Cardiac muscle cell (in vitro differentiated cells and primary cell): ENCODE measurements at regions not wholly inside any gene's neighbourhood (a gene's known extent, or its start where the extent isn't known, plus 50 kb on each side); places are given as distances from the start of the nearest gene placed in this dataset.

Experiments used
- DNase-seq, 2 donors: peaks; one replicate each; pipeline versions ENCODE4 v3.0.0 to v3.0.0-alpha.2; 2010 to 2017; ENCODE audit warnings: low read depth in 1 of 2, low spot score in 1 of 2
- H3K27ac ChIP-seq: fragments of 200-600 bp; sonication (generic); 2 replicates; pipeline ENCODE4 v1.5.1; 2016
- H3K27me3 ChIP-seq: fragments of 200-600 bp; sonication (generic); 2 replicates; pipeline ENCODE4 v1.6.0; 2016; ENCODE audit warnings: control low read depth
- H3K36me3 ChIP-seq: fragments of 200-600 bp; sonication (generic); 2 replicates; pipeline ENCODE4 v1.5.1; 2016; ENCODE audit warnings: control low read depth
- H3K4me1 ChIP-seq: fragments of 200-600 bp; sonication (generic); 2 replicates; pipeline ENCODE4 v1.8.1; 2017; ENCODE audit warnings: low read depth, mild to moderate bottlenecking, mixed run types
- H3K4me3 ChIP-seq: fragments of 200-600 bp; sonication (generic); 2 replicates; pipeline ENCODE4 v1.5.1; 2016; ENCODE audit warnings: mild to moderate bottlenecking
- H3K9me3 ChIP-seq: fragments of 200-600 bp; sonication (generic); 2 replicates; pipeline ENCODE4 v1.5.1; 2017; ENCODE audit warnings: low read depth, mild to moderate bottlenecking, control low read depth
- TF ChIP-seq, protein P1 (sequence below): IDR thresholded peaks from 2 replicates; pipeline ENCODE4 v1.5.1; 2012; ENCODE audit warnings: low read depth, mild to moderate bottlenecking, low read length

DNA sequence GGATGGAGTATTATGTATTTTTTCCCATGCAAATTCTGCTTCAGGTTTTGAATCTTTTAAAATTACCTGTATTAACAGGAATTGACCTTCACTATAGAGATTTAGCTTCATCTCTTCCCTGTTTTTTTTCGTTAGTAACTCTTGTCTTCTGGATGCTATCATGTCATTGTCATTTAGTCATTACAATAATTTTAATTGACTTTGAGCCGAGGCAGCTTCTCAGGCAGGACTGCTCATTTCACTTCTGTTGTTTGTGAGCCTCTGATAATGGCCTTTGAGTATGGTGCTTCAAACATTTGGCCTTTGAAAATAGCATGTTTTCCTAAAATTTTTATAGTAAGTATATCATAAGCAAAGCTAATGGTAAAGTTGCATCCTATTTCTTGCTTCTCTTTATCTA is 375.1 kb upstream of the MMS22L start:
- Histone ChIP-seq H3K9me3 (no peaks in the 10 kb centered on the region), H3K27me3 (no peaks in the 10 kb centered on the region), H3K36me3 (no peaks in the 10 kb centered on the region), H3K27ac (no peak overlapping the region), H3K4me1 (peaks cover 29% of the 10 kb centered on the region), H3K4me3 (no peak overlapping the region)
- TF ChIP-seq, protein P1, sequence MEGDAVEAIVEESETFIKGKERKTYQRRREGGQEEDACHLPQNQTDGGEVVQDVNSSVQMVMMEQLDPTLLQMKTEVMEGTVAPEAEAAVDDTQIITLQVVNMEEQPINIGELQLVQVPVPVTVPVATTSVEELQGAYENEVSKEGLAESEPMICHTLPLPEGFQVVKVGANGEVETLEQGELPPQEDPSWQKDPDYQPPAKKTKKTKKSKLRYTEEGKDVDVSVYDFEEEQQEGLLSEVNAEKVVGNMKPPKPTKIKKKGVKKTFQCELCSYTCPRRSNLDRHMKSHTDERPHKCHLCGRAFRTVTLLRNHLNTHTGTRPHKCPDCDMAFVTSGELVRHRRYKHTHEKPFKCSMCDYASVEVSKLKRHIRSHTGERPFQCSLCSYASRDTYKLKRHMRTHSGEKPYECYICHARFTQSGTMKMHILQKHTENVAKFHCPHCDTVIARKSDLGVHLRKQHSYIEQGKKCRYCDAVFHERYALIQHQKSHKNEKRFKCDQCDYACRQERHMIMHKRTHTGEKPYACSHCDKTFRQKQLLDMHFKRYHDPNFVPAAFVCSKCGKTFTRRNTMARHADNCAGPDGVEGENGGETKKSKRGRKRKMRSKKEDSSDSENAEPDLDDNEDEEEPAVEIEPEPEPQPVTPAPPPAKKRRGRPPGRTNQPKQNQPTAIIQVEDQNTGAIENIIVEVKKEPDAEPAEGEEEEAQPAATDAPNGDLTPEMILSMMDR = no peak
- no peak for DNase-seq

DNA sequence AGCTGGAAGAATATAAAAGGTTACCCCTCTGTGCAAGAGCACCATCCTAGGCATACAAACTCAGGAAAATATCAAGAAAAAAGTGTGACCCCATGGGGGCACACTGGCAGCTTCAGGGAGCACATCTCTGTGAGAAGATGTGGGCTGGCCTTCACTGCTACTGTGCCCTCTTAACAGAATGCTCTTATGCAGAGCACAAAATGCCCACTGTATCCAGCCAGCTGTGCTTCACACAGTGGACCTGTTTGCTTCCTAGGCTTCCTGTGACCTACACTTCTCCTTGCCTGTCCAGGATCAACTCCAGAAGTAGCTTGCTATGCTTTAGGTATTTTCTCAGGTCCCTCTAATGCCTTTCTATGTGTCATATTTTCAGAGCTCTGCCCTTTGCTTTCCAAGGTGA is 380.2 kb upstream of the MMS22L start:
- Histone ChIP-seq H3K27me3 (no peaks in the 10 kb centered on the region), H3K27ac (peak overlapping the region; percentile 31), H3K36me3 (no peaks in the 10 kb centered on the region), H3K9me3 (no peaks in the 10 kb centered on the region), H3K4me3 (no peak overlapping the region), H3K4me1 (peaks cover 53% of the 10 kb centered on the region)
- TF ChIP-seq, protein P1 = no peak
- DNase-seq = peak in 1 of 2 donors; percentile 15

DNA sequence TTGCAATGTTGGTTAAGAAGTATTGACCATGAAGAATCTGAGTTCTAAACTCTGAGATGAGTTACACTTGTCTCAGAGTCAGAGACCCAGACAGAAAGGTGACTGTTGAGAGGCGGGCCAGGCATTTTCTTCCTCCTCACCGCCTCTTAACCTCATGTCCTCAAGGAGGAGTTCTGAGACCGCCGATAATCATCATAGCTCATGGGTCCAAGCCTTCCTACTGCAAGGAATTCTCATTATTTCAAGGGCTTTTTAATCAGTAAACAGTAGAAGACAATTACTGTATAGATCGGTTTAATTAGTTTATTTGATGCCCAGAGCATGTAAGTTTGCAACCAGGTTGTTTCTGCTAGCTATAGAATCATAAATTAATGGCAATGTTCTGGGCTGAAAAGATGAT is 382.4 kb upstream of the MMS22L start:
- no peaks in the 10 kb centered on the region for H3K36me3 ChIP-seq
- no peak overlapping the region for H3K27ac ChIP-seq
- DNase-seq = no peak
- no peaks in the 10 kb centered on the region for H3K27me3 ChIP-seq
- no peaks in the 10 kb centered on the region for H3K9me3 ChIP-seq
- TF ChIP-seq, protein P1 = no peak
- H3K4me1 ChIP-seq = peaks cover 64% of the 10 kb centered on the region
- H3K4me3 ChIP-seq = no peak overlapping the region

DNA sequence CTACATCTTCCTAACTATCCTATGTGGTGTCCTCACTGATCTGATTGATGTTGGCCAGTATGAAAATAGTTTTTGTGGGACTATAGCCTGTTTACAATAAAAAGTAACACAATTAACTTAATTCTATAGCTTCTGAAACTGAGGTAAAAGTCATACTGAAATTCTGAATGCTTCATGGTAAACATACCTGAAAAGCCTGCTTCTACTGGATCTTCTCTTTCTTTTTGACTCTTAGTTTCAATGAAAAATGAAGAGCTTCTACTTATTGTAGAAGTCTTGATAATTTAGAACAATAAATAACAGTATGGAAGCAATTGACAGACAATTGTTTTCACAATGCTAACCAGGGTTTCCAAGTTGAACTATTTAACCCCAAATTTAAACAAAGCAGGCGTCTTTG is 383.9 kb upstream of the MMS22L start:
- Histone ChIP-seq H3K9me3 (no peaks in the 10 kb centered on the region), H3K27ac (no peak overlapping the region), H3K27me3 (no peaks in the 10 kb centered on the region), H3K4me3 (no peak overlapping the region), H3K4me1 (peaks cover 64% of the 10 kb centered on the region), H3K36me3 (no peaks in the 10 kb centered on the region)
- DNase-seq = no peak
- TF ChIP-seq, protein P1 = no peak

DNA sequence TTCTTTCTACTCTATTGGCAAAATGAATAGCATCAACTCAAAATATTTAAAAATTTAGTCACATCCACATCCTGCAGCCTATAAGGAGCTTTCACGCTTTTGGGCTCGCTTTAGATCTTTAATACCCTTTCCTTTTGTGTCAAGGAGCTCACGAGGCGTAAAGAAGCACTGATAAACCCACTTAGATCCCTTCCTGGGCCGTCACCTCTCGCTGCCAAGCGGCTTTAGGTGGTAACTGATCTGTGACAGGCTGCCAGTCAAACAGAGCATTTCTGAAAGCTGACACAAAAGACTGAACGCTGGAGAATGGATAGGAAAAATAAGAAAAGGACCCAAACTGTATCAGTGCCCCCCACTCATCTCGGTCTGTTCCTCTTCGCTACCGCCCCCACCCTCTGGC is 385.7 kb upstream of the MMS22L start:
- peak overlapping the region; percentile 94 for H3K27ac ChIP-seq
- peak overlapping the region; percentile 8 for H3K4me3 ChIP-seq
- no peaks in the 10 kb centered on the region for H3K9me3 ChIP-seq
- H3K4me1 ChIP-seq = peaks cover 60% of the 10 kb centered on the region
- TF ChIP-seq, protein P1 = no peak
- H3K36me3 ChIP-seq = no peaks in the 10 kb centered on the region
- DNase-seq = peak in 1 of 2 donors; percentile 74
- H3K27me3 ChIP-seq = no peaks in the 10 kb centered on the region
